Right atrium auricular region (tissue), 2 donors: ENCODE measurements at regions not wholly inside any gene's neighbourhood (a gene's known extent, or its start where the extent isn't known, plus 50 kb on each side); places are given as distances from the start of the nearest gene placed in this dataset.

Source experiments
- DNase-seq: peaks from one replicate; pipeline ENCODE4 v3.0.0-alpha.2; 2019; ENCODE audit warnings: low spot score
- H3K27ac ChIP-seq, 2 donors: fragments of 200-600 bp; sonication (generic); 1 replicate in 1 of 2; 2 replicates in 1 of 2; pipeline ENCODE4 v1.5.1; 2016 to 2019
- H3K27me3 ChIP-seq, 2 donors: fragments of 200-600 bp; sonication (generic); one replicate each; pipeline versions ENCODE4 v1.5.1 to v1.6.0; 2017 to 2019
- H3K36me3 ChIP-seq: fragments of 200-600 bp; sonication (generic); one replicate; pipeline ENCODE4 v1.5.1; 2016
- H3K4me1 ChIP-seq, 2 donors: fragments of 200-600 bp; sonication (generic); one replicate each; pipeline versions ENCODE4 v1.5.1 to v1.6.0; 2017 to 2019
- H3K4me3 ChIP-seq, 2 donors: fragments of 200-600 bp; sonication (generic); 1 replicate in 1 of 2; 2 replicates in 1 of 2; pipeline ENCODE4 v1.5.1; 2017 to 2019; ENCODE audit warnings: mild to moderate bottlenecking in 1 of 2, moderate library complexity in 1 of 2
- H3K9me3 ChIP-seq, 2 donors: fragments of 200-600 bp; sonication (generic); one replicate each; pipeline ENCODE4 v1.5.1; 2019
- TF ChIP-seq, protein P1 (sequence below), 2 donors: fragments of 200-600 bp; sonication (generic); IDR thresholded peaks; one replicate each; pipeline ENCODE4 v1.5.1; 2019; ENCODE audit warnings: antibody characterized with exemption in 2 of 2

DNA sequence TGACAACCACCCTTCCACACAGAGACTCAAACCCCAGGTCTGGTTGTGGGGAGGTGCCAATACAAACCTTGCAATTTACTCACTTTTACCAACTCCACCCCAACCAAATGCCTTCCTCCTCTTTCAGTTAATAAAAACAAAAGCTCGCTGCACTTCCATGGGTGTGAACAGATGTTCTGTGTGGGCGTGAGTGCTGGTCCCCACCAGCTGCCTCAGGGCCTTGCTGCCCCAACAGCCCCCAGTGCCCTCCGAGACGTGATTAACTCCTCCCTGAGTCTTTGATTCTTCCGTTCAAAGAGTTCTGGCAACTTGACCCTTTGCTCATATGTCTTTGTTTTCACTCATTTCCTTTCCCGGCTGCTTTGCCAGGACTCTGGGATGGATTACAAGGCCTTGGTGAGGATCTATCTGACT lies 258.9 kb upstream of the CXCR4 start:
- Histone ChIP-seq H3K27ac (no peak overlapping the region), H3K4me3 (no peak overlapping the region), H3K4me1 (no peaks in the 10 kb centered on the region), H3K27me3 (no peaks in the 10 kb centered on the region), H3K36me3 (no peaks in the 10 kb centered on the region), H3K9me3 (no peaks in the 10 kb centered on the region)
- DNase-seq = no peak
- TF ChIP-seq, protein P1, sequence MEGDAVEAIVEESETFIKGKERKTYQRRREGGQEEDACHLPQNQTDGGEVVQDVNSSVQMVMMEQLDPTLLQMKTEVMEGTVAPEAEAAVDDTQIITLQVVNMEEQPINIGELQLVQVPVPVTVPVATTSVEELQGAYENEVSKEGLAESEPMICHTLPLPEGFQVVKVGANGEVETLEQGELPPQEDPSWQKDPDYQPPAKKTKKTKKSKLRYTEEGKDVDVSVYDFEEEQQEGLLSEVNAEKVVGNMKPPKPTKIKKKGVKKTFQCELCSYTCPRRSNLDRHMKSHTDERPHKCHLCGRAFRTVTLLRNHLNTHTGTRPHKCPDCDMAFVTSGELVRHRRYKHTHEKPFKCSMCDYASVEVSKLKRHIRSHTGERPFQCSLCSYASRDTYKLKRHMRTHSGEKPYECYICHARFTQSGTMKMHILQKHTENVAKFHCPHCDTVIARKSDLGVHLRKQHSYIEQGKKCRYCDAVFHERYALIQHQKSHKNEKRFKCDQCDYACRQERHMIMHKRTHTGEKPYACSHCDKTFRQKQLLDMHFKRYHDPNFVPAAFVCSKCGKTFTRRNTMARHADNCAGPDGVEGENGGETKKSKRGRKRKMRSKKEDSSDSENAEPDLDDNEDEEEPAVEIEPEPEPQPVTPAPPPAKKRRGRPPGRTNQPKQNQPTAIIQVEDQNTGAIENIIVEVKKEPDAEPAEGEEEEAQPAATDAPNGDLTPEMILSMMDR (IDR thresholded peaks at IDR 0.05) = no peak

DNA sequence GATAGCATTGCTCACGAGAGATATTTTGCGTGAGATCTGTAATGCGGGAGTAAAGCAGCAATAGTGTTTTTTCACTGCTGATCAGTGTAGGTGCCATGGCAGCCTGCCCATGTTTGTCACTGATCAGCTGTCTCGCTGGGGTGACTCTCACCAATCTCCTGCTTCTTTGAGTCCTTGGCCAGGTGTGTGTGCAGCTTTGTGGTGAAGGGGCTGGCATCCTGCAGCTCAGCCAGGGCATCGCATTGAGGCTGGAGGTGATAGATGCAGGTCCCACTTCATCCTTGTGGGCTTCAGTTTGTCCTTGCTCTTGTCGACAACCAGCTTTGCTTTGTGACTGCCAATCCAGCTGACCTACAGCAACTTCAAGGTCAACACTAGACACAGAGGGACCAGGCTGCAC lies 258.3 kb upstream of the CXCR4 start:
- Histone ChIP-seq H3K36me3 (no peaks in the 10 kb centered on the region), H3K4me1 (no peaks in the 10 kb centered on the region), H3K4me3 (no peak overlapping the region), H3K9me3 (no peaks in the 10 kb centered on the region), H3K27ac (no peak overlapping the region), H3K27me3 (no peaks in the 10 kb centered on the region)
- DNase-seq = no peak
- TF ChIP-seq, protein P1 (IDR thresholded peaks at IDR 0.05) = no peak

DNA sequence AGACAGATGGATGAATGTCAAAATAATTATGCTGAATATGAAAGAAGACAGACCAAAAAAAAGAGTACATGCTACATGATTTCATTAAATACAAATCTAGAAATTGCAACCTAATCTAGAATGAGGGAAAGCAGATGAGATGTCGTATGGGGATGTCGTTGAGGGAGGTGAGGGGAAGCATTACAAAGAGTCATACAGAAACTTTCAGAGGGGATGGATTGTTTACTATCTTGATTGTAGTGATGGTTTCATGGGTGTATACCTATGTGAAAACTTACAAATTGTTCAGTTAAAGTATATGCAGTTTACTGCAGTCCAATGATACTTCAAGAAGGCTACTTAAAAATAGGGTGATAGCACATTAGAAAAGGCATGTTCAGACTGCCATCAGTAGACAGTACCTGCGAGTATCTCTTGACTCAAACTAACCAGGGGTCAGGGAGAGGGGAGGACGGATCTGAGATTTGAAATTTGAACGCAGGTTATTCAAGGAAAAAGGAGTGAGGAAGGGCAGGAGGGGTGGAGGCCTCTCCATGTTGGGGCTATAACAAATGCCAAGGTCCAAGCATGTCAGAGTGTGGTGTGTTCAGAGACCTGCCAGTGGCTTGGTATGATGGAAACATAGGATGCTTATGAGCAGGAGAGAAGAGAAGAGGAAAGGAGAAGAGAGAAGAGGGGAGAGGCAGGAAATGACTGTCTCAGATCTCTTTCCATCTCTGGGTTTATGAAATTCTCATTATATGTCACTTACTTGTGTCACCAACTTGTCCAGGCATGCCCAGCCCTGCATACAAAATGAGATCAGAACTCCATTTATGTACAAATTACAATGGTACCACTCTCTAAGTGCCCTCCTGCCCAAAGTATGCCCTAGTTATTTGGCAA lies 257.3 kb upstream of the CXCR4 start:
- no peak for DNase-seq
- Histone ChIP-seq H3K36me3 (no peaks in the 10 kb centered on the region), H3K4me3 (no peak overlapping the region), H3K4me1 (no peaks in the 10 kb centered on the region), H3K27ac (no peak overlapping the region), H3K27me3 (no peaks in the 10 kb centered on the region), H3K9me3 (no peaks in the 10 kb centered on the region)
- TF ChIP-seq, protein P1 (IDR thresholded peaks at IDR 0.05) = no peak

DNA sequence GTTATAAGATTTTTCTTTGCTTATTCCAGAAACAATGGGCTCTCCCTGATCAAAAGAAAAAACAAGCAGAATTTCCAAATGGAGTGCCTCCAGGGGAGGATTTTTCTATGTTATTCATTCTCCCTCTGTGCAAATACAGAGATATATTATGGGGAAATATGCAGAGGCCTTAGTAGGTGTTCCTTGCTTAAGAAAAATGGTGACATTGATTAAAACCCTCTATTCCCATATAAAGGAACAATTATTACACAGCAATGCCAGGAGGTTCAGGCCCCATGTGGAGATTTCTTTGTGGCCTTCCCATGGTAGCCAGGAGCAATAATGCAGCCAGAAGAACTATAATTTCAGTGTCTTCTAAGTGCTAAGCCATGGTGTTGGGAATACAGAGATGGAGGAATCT lies 255.9 kb upstream of the CXCR4 start:
- Histone ChIP-seq H3K36me3 (no peaks in the 10 kb centered on the region), H3K27me3 (no peaks in the 10 kb centered on the region), H3K9me3 (no peaks in the 10 kb centered on the region), H3K4me1 (no peaks in the 10 kb centered on the region), H3K27ac (no peak overlapping the region), H3K4me3 (no peak overlapping the region)
- no peak for DNase-seq
- TF ChIP-seq, protein P1 (IDR thresholded peaks at IDR 0.05) = no peak

DNA sequence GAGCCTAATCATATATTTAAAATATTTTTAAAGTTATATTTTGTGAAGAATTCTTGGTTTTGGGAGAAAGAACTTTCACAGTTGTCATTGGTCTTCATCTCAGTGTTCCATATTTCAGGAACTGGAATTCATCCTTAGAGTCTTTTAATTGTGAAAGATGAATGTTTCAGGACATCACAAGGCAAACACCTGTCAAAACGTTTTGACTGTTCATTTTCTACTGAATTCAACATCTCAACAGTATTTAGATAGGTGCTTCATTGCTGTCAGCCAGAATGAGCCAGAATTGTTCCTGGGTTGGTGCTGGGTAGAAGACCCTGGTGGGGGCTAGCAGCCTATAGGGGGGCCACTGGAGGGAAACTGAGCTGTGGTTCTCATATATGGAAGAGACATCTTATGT lies 255.1 kb upstream of the CXCR4 start:
- Histone ChIP-seq H3K36me3 (no peaks in the 10 kb centered on the region), H3K27ac (no peak overlapping the region), H3K4me3 (no peak overlapping the region), H3K27me3 (no peaks in the 10 kb centered on the region), H3K9me3 (no peaks in the 10 kb centered on the region), H3K4me1 (no peaks in the 10 kb centered on the region)
- DNase-seq = no peak
- TF ChIP-seq, protein P1 (IDR thresholded peaks at IDR 0.05) = no peak

DNA sequence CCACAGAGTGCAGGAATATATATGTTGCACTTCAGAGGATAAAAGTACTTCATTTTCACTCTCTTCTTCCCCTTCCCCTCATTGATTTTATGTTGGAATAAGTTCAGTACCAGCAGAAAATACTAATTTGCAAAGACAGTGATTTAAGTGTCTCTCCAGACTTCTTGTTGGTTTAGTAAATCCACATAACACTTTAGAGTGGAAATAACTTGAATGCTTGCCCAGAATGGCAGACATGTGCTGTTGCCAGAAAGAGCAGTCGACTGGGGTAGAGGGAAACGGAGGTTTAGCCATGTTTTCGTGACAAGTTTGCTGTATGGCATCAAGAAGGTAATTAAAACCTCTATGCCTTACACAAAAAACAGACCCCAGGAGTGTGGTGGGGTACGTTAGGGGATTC lies 246.0 kb upstream of the CXCR4 start:
- Histone ChIP-seq H3K27me3 (no peaks in the 10 kb centered on the region), H3K9me3 (no peaks in the 10 kb centered on the region), H3K4me1 (no peaks in the 10 kb centered on the region), H3K4me3 (no peak overlapping the region), H3K27ac (no peak overlapping the region), H3K36me3 (no peaks in the 10 kb centered on the region)
- DNase-seq = no peak
- TF ChIP-seq, protein P1 (IDR thresholded peaks at IDR 0.05) = no peak
